ENCODE measurements at regions not wholly inside any gene's neighbourhood (a gene's known extent, or its start where the extent isn't known, plus 50 kb on each side); places are given as distances from the start of the nearest gene placed in this dataset.

DNA sequence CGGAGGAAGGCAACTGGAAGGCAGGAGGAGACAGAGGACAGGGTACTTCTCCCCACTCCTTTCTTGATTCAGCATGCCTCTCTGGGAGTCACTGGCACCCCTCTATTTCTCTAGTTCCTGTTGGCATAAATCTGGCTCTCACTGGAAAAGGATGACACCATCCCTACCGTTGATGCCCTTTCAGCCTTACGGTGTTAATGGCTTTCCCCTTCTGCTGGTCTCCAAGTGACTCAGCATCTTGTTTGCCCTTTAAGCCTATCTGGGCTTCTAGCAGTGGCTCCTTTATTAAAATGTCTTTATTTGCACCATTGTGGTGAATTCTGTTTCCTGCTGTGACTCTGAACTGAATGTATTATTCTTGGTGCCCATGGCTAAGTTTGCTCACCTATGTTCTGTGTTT lies 227.3 kb upstream of the GLRA1 start:
- DNase-seq (ENCODE audit: extremely low spot score) = no peak
- POLR2A ChIA-PET = no interaction called here
- CTCF ChIA-PET = no interaction called here
- TF ChIP-seq FOXK2 (IDR thresholded peaks at IDR 0.05) (no peak), ELF4 (IDR thresholded peaks at IDR 0.05) (no peak), ARNT (IDR thresholded peaks at IDR 0.05) (no peak), NFRKB (IDR thresholded peaks at IDR 0.05) (no peak), HDGF (IDR thresholded peaks at IDR 0.05; ENCODE audit: borderline replicate concordance) (no peak), TARDBP (IDR thresholded peaks at IDR 0.05) (no peak), CTBP1 (IDR thresholded peaks at IDR 0.05; ENCODE audit: borderline replicate concordance) (no peak), SUZ12 (IDR thresholded peaks at IDR 0.05) (no peak), ZNF384 (IDR thresholded peaks at IDR 0.05) (no peak), FOXA1 (IDR thresholded peaks at IDR 0.05) (no peak), BHLHE40 (IDR thresholded peaks at IDR 0.05; ENCODE audit: borderline replicate concordance) (no peak), FOXM1 (IDR thresholded peaks at IDR 0.05; ENCODE audit: borderline replicate concordance) (no peak)
- TF ChIP-seq, protein P1, sequence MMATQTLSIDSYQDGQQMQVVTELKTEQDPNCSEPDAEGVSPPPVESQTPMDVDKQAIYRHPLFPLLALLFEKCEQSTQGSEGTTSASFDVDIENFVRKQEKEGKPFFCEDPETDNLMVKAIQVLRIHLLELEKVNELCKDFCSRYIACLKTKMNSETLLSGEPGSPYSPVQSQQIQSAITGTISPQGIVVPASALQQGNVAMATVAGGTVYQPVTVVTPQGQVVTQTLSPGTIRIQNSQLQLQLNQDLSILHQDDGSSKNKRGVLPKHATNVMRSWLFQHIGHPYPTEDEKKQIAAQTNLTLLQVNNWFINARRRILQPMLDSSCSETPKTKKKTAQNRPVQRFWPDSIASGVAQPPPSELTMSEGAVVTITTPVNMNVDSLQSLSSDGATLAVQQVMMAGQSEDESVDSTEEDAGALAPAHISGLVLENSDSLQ (IDR thresholded peaks at IDR 0.05) = no peak

DNA sequence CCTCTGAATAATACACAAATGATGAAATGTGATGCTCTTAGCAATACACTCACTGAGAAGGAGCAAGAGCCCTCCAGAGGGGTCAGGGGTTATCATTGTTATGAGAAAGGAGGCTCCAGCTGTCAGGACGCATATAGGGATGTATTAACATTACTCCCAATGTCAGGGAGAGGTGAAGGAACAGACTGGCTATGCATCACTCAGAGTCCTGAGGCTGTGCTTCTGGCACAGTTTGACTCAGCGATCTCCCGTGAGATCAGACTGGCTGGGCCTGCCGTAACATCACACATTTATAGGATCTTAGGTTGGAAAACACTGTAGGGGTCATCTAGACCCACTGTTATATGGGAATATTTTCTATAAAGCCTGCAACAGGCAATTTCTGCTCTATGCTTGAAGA lies 226.5 kb upstream of the GLRA1 start:
- no peak for DNase-seq (ENCODE audit: extremely low spot score)
- POLR2A ChIA-PET = no interaction called here
- TF ChIP-seq FOXM1 (IDR thresholded peaks at IDR 0.05; ENCODE audit: borderline replicate concordance) = no peak
- no peak for TF ChIP-seq L3MBTL2 (conservative IDR thresholded peaks at IDR 0.05)
- CTCF ChIA-PET = no interaction called here

DNA sequence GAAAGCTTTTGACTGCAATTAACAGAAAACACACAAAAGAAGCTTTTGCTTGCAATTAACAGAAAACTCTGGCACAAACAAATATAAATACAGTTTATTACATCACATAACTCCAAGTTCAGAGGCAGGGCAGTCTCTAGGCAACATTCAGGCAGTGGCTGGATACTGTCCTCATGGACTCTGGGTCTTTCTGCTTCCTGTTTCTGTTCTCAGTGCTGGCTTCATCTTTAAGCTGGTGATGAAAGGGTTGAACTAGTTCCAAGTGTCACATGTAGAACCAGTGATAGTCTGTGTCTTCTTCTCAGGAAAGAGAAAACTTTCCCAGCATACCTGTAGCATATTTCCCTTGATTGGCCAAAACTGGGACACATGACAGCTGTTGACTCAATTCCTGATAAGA lies 222.6 kb upstream of the GLRA1 start:
- CTCF ChIA-PET = no interaction called here
- no peak for TF ChIP-seq FOXK2 (IDR thresholded peaks at IDR 0.05)
- TF ChIP-seq ELF4 (IDR thresholded peaks at IDR 0.05) = no peak
- TF ChIP-seq ARNT (IDR thresholded peaks at IDR 0.05) = no peak
- TF ChIP-seq BHLHE40 (IDR thresholded peaks at IDR 0.05; ENCODE audit: borderline replicate concordance) = no peak
- TF ChIP-seq ZNF384 (IDR thresholded peaks at IDR 0.05) = no peak
- TF ChIP-seq SP1 (IDR thresholded peaks at IDR 0.05) = no peak
- TF ChIP-seq, protein P1 (IDR thresholded peaks at IDR 0.05) = no peak
- no peak for TF ChIP-seq TARDBP (IDR thresholded peaks at IDR 0.05)
- no peak for TF ChIP-seq CTBP1 (IDR thresholded peaks at IDR 0.05; ENCODE audit: borderline replicate concordance)
- no peak for TF ChIP-seq FOXM1 (IDR thresholded peaks at IDR 0.05; ENCODE audit: borderline replicate concordance)
- no peak for TF ChIP-seq NFRKB (IDR thresholded peaks at IDR 0.05)
- no peak for TF ChIP-seq FOXA1 (IDR thresholded peaks at IDR 0.05)
- DNase-seq (ENCODE audit: extremely low spot score) = no peak
- POLR2A ChIA-PET = no interaction called here

DNA sequence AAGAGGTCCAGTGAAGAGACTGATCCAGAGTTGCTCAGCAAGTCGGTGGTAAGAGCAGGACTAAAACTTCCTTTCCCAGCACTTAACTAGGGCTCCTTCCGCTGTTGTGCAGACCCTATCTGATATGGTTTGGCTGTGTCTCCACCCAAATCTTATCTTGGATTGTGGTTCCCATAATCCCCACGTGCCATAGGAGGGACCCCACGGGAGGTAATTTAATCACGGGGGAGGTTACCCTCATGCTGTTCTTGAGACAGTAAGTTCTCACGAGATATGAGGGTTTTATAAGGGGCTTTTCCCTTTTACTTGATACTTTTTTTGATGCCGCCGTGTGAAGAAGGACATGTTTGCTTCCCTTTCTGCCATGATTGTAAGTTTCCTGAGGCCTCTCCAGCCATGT lies 221.9 kb upstream of the GLRA1 start:
- POLR2A ChIA-PET = no interaction called here
- TF ChIP-seq FOXA1 (IDR thresholded peaks at IDR 0.05) (no peak), SP1 (IDR thresholded peaks at IDR 0.05) (no peak), TARDBP (IDR thresholded peaks at IDR 0.05) (no peak), FOXM1 (IDR thresholded peaks at IDR 0.05; ENCODE audit: borderline replicate concordance) (no peak), ZNF384 (IDR thresholded peaks at IDR 0.05) (no peak), CTBP1 (IDR thresholded peaks at IDR 0.05; ENCODE audit: borderline replicate concordance) (no peak)
- CTCF ChIA-PET = no interaction called here
- no peak for DNase-seq (ENCODE audit: extremely low spot score)

DNA sequence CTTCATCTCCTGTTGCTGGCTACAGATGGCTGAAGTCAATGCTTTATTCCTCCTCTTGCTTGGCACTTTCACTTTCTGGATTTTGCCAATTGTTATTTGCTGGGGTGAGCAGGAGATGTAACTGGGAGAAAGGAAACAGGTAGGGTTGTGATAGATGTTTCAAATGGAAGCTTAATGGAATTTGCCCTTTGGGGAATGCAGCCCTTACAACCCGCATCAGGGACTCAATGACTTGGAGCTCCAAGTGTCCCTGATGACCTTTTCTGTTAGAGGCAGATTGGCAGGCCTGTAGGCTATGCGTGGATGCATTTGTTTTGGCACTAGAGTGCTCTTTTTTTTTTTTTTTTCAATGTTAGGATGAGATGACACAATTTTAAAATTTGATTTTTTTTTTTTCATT lies 219.9 kb upstream of the GLRA1 start:
- DNase-seq (ENCODE audit: extremely low spot score) = no peak
- ChIA-PET POLR2A (no interaction called here), CTCF (interaction anchor here (3.4 kb wide), 1 partner anchor 319 kb away, joined by 37 read pairs; no protein-coding TSS in a partner anchor)
- TF ChIP-seq L3MBTL2 (conservative IDR thresholded peaks at IDR 0.05) = no peak

DNA sequence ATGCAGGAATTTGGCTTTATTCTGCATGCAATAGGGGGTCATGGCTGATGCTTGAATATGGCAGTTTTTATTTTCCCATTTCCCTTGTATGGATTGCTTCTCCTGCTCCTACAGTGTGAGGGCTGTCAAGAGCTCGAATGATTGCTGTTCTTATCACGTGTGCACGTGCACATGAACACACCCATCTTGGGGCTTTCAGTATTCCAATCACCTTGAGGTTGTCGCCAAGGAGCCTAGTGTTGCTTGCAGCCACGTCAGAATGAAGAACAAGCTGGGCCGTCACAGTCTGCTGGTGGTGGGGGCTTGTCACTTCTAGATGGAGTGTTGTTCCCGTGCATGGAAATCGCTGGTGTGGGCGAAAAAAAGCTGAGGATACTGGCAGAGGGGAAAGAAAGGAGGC lies 219.4 kb upstream of the GLRA1 start:
- POLR2A ChIA-PET = no interaction called here
- CTCF ChIA-PET = interaction anchor here (1.5 to 3.4 kb wide), 3 partner anchors 49 to 319 kb away, joined by 3 to 37 read pairs (median 7); no protein-coding TSS in a partner anchor
- TF ChIP-seq LEF1 (IDR thresholded peaks at IDR 0.05; ENCODE audit: borderline replicate concordance) = no peak
- no peak for TF ChIP-seq NFRKB (IDR thresholded peaks at IDR 0.05)
- TF ChIP-seq BHLHE40 (IDR thresholded peaks at IDR 0.05; ENCODE audit: borderline replicate concordance) = no peak
- TF ChIP-seq ARNT (IDR thresholded peaks at IDR 0.05) = no peak
- no peak for TF ChIP-seq FOXA1 (IDR thresholded peaks at IDR 0.05)
- TF ChIP-seq L3MBTL2 (conservative IDR thresholded peaks at IDR 0.05) = no peak
- no peak for TF ChIP-seq SUZ12 (IDR thresholded peaks at IDR 0.05)
- no peak for TF ChIP-seq ZNF384 (IDR thresholded peaks at IDR 0.05)
- TF ChIP-seq SP1 (IDR thresholded peaks at IDR 0.05) = no peak
- TF ChIP-seq FOXK2 (IDR thresholded peaks at IDR 0.05) = no peak
- TF ChIP-seq TARDBP (IDR thresholded peaks at IDR 0.05) = no peak
- no peak for TF ChIP-seq HDGF (IDR thresholded peaks at IDR 0.05; ENCODE audit: borderline replicate concordance)
- no peak for TF ChIP-seq CTBP1 (IDR thresholded peaks at IDR 0.05; ENCODE audit: borderline replicate concordance)
- TF ChIP-seq, protein P1 (IDR thresholded peaks at IDR 0.05) = no peak
- no peak for TF ChIP-seq ELF4 (IDR thresholded peaks at IDR 0.05)
- TF ChIP-seq FOXM1 (IDR thresholded peaks at IDR 0.05; ENCODE audit: borderline replicate concordance) = no peak

DNA sequence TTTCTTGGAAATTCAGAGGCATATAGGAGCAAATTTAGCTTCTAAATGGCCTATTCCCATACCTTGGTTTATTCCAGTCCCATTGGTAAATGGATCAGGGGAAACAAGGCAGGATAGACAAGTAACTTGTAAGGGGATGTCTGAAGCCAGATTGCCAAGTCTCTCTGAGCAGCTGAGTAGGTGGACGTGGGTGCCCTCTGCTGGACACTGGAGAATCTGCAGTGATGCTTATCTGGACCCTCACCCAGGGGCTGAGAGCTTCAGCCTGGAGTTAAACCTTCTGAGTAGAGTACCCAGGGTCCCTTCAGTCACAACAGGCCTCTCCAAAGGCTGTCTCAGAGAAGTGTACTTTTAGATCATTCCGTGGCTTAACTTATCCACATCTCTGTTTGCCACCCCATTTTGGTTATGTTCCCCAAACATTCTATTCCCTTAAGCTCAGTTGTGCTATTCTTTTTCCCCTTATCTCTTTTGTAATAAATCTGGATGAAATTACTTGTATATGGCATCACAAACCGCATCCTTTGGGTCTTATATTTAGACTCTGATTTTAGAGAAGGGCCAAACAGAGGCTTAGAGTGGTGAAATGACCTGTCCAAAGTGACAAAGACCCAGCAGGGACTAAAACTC lies 218.3 kb upstream of the GLRA1 start:
- ChIA-PET POLR2A (no interaction called here), CTCF (interaction anchor here (0.6 to 3.4 kb wide), 12 partner anchors 12 to 327 kb away, joined by 3 to 37 read pairs (median 3); no protein-coding TSS in a partner anchor)
- DNase-seq (ENCODE audit: extremely low spot score) = peak; percentile 74
- TF ChIP-seq FOXM1 (IDR thresholded peaks at IDR 0.05; ENCODE audit: borderline replicate concordance) (no peak), L3MBTL2 (conservative IDR thresholded peaks at IDR 0.05) (no peak), ARNT (IDR thresholded peaks at IDR 0.05) (no peak), ELF4 (IDR thresholded peaks at IDR 0.05) (no peak), TARDBP (IDR thresholded peaks at IDR 0.05) (no peak), FOXK2 (IDR thresholded peaks at IDR 0.05) (no peak), ZNF384 (IDR thresholded peaks at IDR 0.05) (no peak), FOXA1 (IDR thresholded peaks at IDR 0.05) (no peak), HDGF (IDR thresholded peaks at IDR 0.05; ENCODE audit: borderline replicate concordance) (no peak), BHLHE40 (IDR thresholded peaks at IDR 0.05; ENCODE audit: borderline replicate concordance) (no peak), LEF1 (IDR thresholded peaks at IDR 0.05; ENCODE audit: borderline replicate concordance) (no peak), NFRKB (IDR thresholded peaks at IDR 0.05) (no peak), CTBP1 (IDR thresholded peaks at IDR 0.05; ENCODE audit: borderline replicate concordance) (no peak), SP1 (IDR thresholded peaks at IDR 0.05) (no peak), SUZ12 (IDR thresholded peaks at IDR 0.05) (no peak)
- TF ChIP-seq, protein P1 (IDR thresholded peaks at IDR 0.05) = no peak

More for the DNA sequence above, 219.4 kb upstream of the GLRA1 start:
- DNase-seq (ENCODE audit: extremely low spot score) = no peak
